ENCODE measurements at regions not wholly inside any gene's neighbourhood (a gene's known extent, or its start where the extent isn't known, plus 50 kb on each side); places are given as distances from the start of the nearest gene placed in this dataset.

GRCh38 chr11:134678744-134679143, 266.7 kb upstream of the B3GAT1 start:
- Mint-ChIP-seq H3K4me1 (ENCODE audit: low read depth) (no peaks in the 10 kb centered on the region), H3K4me3 (no peak overlapping the region), H3K27ac (no peak overlapping the region), H3K36me3 (ENCODE audit: low read depth) (no peaks in the 10 kb centered on the region), H3K9me3 (no peaks in the 10 kb centered on the region), H3K27me3 (ENCODE audit: insufficient read depth) (no peaks in the 10 kb centered on the region)
- intact Hi-C loops (cut with micrococcal nuclease) = no loop called here
- no peak for DNase-seq (ENCODE audit: low spot score)

GRCh38 chr11:134677891-134678551, 266.0 kb upstream of the B3GAT1 start:
- Mint-ChIP-seq H3K4me3 (no peak overlapping the region), H3K9me3 (no peaks in the 10 kb centered on the region), H3K27me3 (ENCODE audit: insufficient read depth) (no peaks in the 10 kb centered on the region), H3K27ac (no peak overlapping the region), H3K4me1 (ENCODE audit: low read depth) (no peaks in the 10 kb centered on the region), H3K36me3 (ENCODE audit: low read depth) (no peaks in the 10 kb centered on the region)
- intact Hi-C loops (cut with micrococcal nuclease) = no loop called here
- DNase-seq (ENCODE audit: low spot score) = no peak

- intact Hi-C loops (cut with micrococcal nuclease) = no loop called here
- no peak overlapping the region for H3K4me3 Mint-ChIP-seq
Observed at GRCh38 chr11:134677397-134677822, 265.4 kb upstream of the B3GAT1 start.

GRCh38 chr11:134676516-134677287, 264.7 kb upstream of the B3GAT1 start:
- DNase-seq (ENCODE audit: low spot score) = no peak
- no peaks in the 10 kb centered on the region for H3K36me3 Mint-ChIP-seq (ENCODE audit: low read depth)
- H3K27ac Mint-ChIP-seq = no peak overlapping the region
- H3K4me1 Mint-ChIP-seq (ENCODE audit: low read depth) = no peaks in the 10 kb centered on the region
- no peaks in the 10 kb centered on the region for H3K27me3 Mint-ChIP-seq (ENCODE audit: insufficient read depth)
- intact Hi-C loops (cut with micrococcal nuclease) = no loop called here
- H3K4me3 Mint-ChIP-seq = no peak overlapping the region
- no peaks in the 10 kb centered on the region for H3K9me3 Mint-ChIP-seq

More at GRCh38 chr11:134677397-134677822, 265.4 kb upstream of the B3GAT1 start:
- no peaks in the 10 kb centered on the region for H3K27me3 Mint-ChIP-seq (ENCODE audit: insufficient read depth)
- no peaks in the 10 kb centered on the region for H3K4me1 Mint-ChIP-seq (ENCODE audit: low read depth)
- no peaks in the 10 kb centered on the region for H3K36me3 Mint-ChIP-seq (ENCODE audit: low read depth)
- H3K9me3 Mint-ChIP-seq = no peaks in the 10 kb centered on the region
- no peak overlapping the region for H3K27ac Mint-ChIP-seq
- DNase-seq (ENCODE audit: low spot score) = no peak

- no peak overlapping the region for H3K4me3 Mint-ChIP-seq
- no peaks in the 10 kb centered on the region for H3K4me1 Mint-ChIP-seq (ENCODE audit: low read depth)
- no peaks in the 10 kb centered on the region for H3K36me3 Mint-ChIP-seq (ENCODE audit: low read depth)
- peaks cover 2% of the 10 kb centered on the region for H3K27me3 Mint-ChIP-seq (ENCODE audit: insufficient read depth)
- no peak for DNase-seq (ENCODE audit: low spot score)
- intact Hi-C loops (cut with micrococcal nuclease) = no loop called here
- no peaks in the 10 kb centered on the region for H3K9me3 Mint-ChIP-seq
- no peak overlapping the region for H3K27ac Mint-ChIP-seq
Observed at GRCh38 chr11:134675983-134676382, 263.9 kb upstream of the B3GAT1 start.

- no peak overlapping the region for H3K27ac Mint-ChIP-seq
- peaks cover 3% of the 10 kb centered on the region for H3K27me3 Mint-ChIP-seq (ENCODE audit: insufficient read depth)
- no peaks in the 10 kb centered on the region for H3K36me3 Mint-ChIP-seq (ENCODE audit: low read depth)
- no peaks in the 10 kb centered on the region for H3K4me1 Mint-ChIP-seq (ENCODE audit: low read depth)
- no peaks in the 10 kb centered on the region for H3K9me3 Mint-ChIP-seq
- intact Hi-C loops (cut with micrococcal nuclease) = no loop called here
- DNase-seq (ENCODE audit: low spot score) = no peak
- H3K4me3 Mint-ChIP-seq = no peak overlapping the region
Observed at GRCh38 chr11:134674974-134675373, 262.9 kb upstream of the B3GAT1 start.

- intact Hi-C loops (cut with micrococcal nuclease) = no loop called here
- H3K4me1 Mint-ChIP-seq (ENCODE audit: low read depth) = no peaks in the 10 kb centered on the region
- no peaks in the 10 kb centered on the region for H3K36me3 Mint-ChIP-seq (ENCODE audit: low read depth)
- H3K27me3 Mint-ChIP-seq (ENCODE audit: insufficient read depth) = peaks cover 3% of the 10 kb centered on the region
- no peak for DNase-seq (ENCODE audit: low spot score)
- no peak overlapping the region for H3K27ac Mint-ChIP-seq
- no peaks in the 10 kb centered on the region for H3K9me3 Mint-ChIP-seq
- no peak overlapping the region for H3K4me3 Mint-ChIP-seq
Observed at GRCh38 chr11:134670961-134671370, 258.9 kb upstream of the B3GAT1 start.

- Mint-ChIP-seq H3K4me3 (no peak overlapping the region), H3K27me3 (ENCODE audit: insufficient read depth) (peaks cover 3% of the 10 kb centered on the region), H3K4me1 (ENCODE audit: low read depth) (no peaks in the 10 kb centered on the region), H3K9me3 (no peaks in the 10 kb centered on the region), H3K27ac (no peak overlapping the region), H3K36me3 (ENCODE audit: low read depth) (no peaks in the 10 kb centered on the region)
- DNase-seq (ENCODE audit: low spot score) = no peak
- intact Hi-C loops (cut with micrococcal nuclease) = no loop called here
Observed at GRCh38 chr11:134670247-134670782, 258.3 kb upstream of the B3GAT1 start.

GRCh38 chr11:134669796-134670195, 257.8 kb upstream of the B3GAT1 start:
- Mint-ChIP-seq H3K27me3 (ENCODE audit: insufficient read depth) (peaks cover 3% of the 10 kb centered on the region), H3K9me3 (no peaks in the 10 kb centered on the region), H3K4me1 (ENCODE audit: low read depth) (no peaks in the 10 kb centered on the region), H3K27ac (no peak overlapping the region), H3K4me3 (no peak overlapping the region), H3K36me3 (ENCODE audit: low read depth) (no peaks in the 10 kb centered on the region)
- no peak for DNase-seq (ENCODE audit: low spot score)
- intact Hi-C loops (cut with micrococcal nuclease) = no loop called here

- no peak overlapping the region for H3K4me3 Mint-ChIP-seq
- intact Hi-C loops (cut with micrococcal nuclease) = no loop called here
- H3K9me3 Mint-ChIP-seq = no peaks in the 10 kb centered on the region
- H3K4me1 Mint-ChIP-seq (ENCODE audit: low read depth) = no peaks in the 10 kb centered on the region
- H3K27me3 Mint-ChIP-seq (ENCODE audit: insufficient read depth) = peaks cover 3% of the 10 kb centered on the region
- no peak for DNase-seq (ENCODE audit: low spot score)
- H3K27ac Mint-ChIP-seq = no peak overlapping the region
- no peaks in the 10 kb centered on the region for H3K36me3 Mint-ChIP-seq (ENCODE audit: low read depth)
Observed at GRCh38 chr11:134668796-134669195, 256.8 kb upstream of the B3GAT1 start.

- Mint-ChIP-seq H3K4me1 (ENCODE audit: low read depth) (no peaks in the 10 kb centered on the region), H3K36me3 (ENCODE audit: low read depth) (no peaks in the 10 kb centered on the region), H3K27ac (no peak overlapping the region), H3K9me3 (no peaks in the 10 kb centered on the region), H3K27me3 (ENCODE audit: insufficient read depth) (peaks cover 3% of the 10 kb centered on the region), H3K4me3 (no peak overlapping the region)
- intact Hi-C loops (cut with micrococcal nuclease) = no loop called here
- no peak for DNase-seq (ENCODE audit: low spot score)
Observed at GRCh38 chr11:134668076-134668475, 256.0 kb upstream of the B3GAT1 start.

GRCh38 chr11:134667505-134667904, 255.5 kb upstream of the B3GAT1 start:
- DNase-seq (ENCODE audit: low spot score) = no peak
- intact Hi-C loops (cut with micrococcal nuclease) = no loop called here
- Mint-ChIP-seq H3K4me3 (no peak overlapping the region), H3K27ac (no peak overlapping the region), H3K9me3 (no peaks in the 10 kb centered on the region), H3K36me3 (ENCODE audit: low read depth) (no peaks in the 10 kb centered on the region), H3K27me3 (ENCODE audit: insufficient read depth) (peaks cover 3% of the 10 kb centered on the region), H3K4me1 (ENCODE audit: low read depth) (no peaks in the 10 kb centered on the region)

GRCh38 chr11:134667175-134667500, 255.1 kb upstream of the B3GAT1 start:
- Mint-ChIP-seq H3K27me3 (ENCODE audit: insufficient read depth) (peaks cover 3% of the 10 kb centered on the region), H3K4me3 (no peak overlapping the region), H3K4me1 (ENCODE audit: low read depth) (no peaks in the 10 kb centered on the region), H3K36me3 (ENCODE audit: low read depth) (no peaks in the 10 kb centered on the region), H3K27ac (no peak overlapping the region), H3K9me3 (no peaks in the 10 kb centered on the region)
- intact Hi-C loops (cut with micrococcal nuclease) = no loop called here
- no peak for DNase-seq (ENCODE audit: low spot score)
